ENCODE measurements at regions not wholly inside any gene's neighbourhood (a gene's known extent, or its start where the extent isn't known, plus 50 kb on each side); places are given as distances from the start of the nearest gene placed in this dataset.

- TF ChIP-seq POLR2A (IDR thresholded peaks at IDR 0.05) = no peak
- no peak for TF ChIP-seq CTCF (IDR thresholded peaks at IDR 0.05 in 4 of 5, conservative IDR thresholded peaks at IDR 0.05 in 1 of 5)
Measured at GRCh38 chr2:155983845-155984244, 348.7 kb downstream of the NR4A2 start.
